B cell (primary cell): ENCODE measurements at regions not wholly inside any gene's neighbourhood (a gene's known extent, or its start where the extent isn't known, plus 50 kb on each side); places are given as distances from the start of the nearest gene placed in this dataset.

Experiments used
- ATAC-seq: fragments of 200-7000 bp; cut with Tn5 transposase; one replicate; pipeline ENCODE4 v1.10.0; 2021; ENCODE audit warnings: low read depth, mild to moderate bottlenecking, moderate number of reproducible peaks, moderate library complexity
- CTCF ChIA-PET: fragments of 350-600 bp; sonication (Branson Sonifier 250); formaldehyde crosslinking; loops from one replicate; lab custom pipeline; 2021; ENCODE audit warnings: antibody characterized with exemption, inconsistent platforms; lab: Charles Lee
- POLR2A ChIA-PET: fragments of 350-600 bp; sonication (Branson Sonifier 250); formaldehyde crosslinking; loops from one replicate; lab custom pipeline; 2021; ENCODE audit warnings: antibody characterized with exemption; lab: Charles Lee
- DNase-seq: peaks from one replicate; pipeline ENCODE4 v3.0.0; 2013
- H2AFZ ChIP-seq: 2 replicates; pipeline ENCODE4 v1.6.1; 2012; ENCODE audit warnings: mild to moderate bottlenecking, low read depth, low read length; ENCODE audit not compliant: insufficient read depth, poor library complexity, severe bottlenecking
- H3K27ac ChIP-seq, 2 donors: 1 replicate in 1 of 2; 2 replicates in 1 of 2; pipeline ENCODE4 v1.5.1; 2012 to 2013; ENCODE audit warnings: low read length in 2 of 2, mild to moderate bottlenecking in 2 of 2, moderate library complexity in 1 of 2
- H3K27me3 ChIP-seq, 4 experiments: fragments of 200-600 bp in 1 of 4; sonication (generic) in 1 of 4; replicated peaks in 1 of 4; 1 replicate in 2 of 4; 2 replicates in 2 of 4; pipeline versions ENCODE4 v1.6.1 to v1.7.0; 2013 to 2016; ENCODE audit warnings: low read length in 3 of 4, mild to moderate bottlenecking in 2 of 4, mixed read lengths in 1 of 4, moderate library complexity in 1 of 4; ENCODE audit not compliant: insufficient read depth in 4 of 4, control insufficient read depth in 3 of 4; ENCODE audit errors: control extremely low read depth in 1 of 4
- H3K36me3 ChIP-seq, 2 experiments: replicated peaks in 1 of 2; 1 replicate in 1 of 2; 2 replicates in 1 of 2; pipeline versions ENCODE4 v1.6.1 to v1.7.1; 2013; ENCODE audit warnings: low read length in 1 of 2; ENCODE audit not compliant: insufficient read depth in 2 of 2, control insufficient read depth in 1 of 2; ENCODE audit errors: control extremely low read depth in 1 of 2, extremely low read depth in 1 of 2
- H3K4me1 ChIP-seq, 2 donors: fragments of 200-600 bp in 1 of 2; sonication (generic) in 1 of 2; 1 replicate in 1 of 2; 2 replicates in 1 of 2; pipeline versions ENCODE4 v1.5.1 to v1.6.1; 2013 to 2017; ENCODE audit warnings: low read length in 2 of 2; ENCODE audit not compliant: control insufficient read depth in 2 of 2, insufficient read depth in 2 of 2
- H3K4me2 ChIP-seq: replicated peaks from 2 replicates; pipeline ENCODE3; 2012; ENCODE audit warnings: mild to moderate bottlenecking, low read depth, low read length; ENCODE audit not compliant: poor library complexity, severe bottlenecking
- H3K4me3 ChIP-seq, 5 experiments: fragments of 200-600 bp in 1 of 5; sonication (generic) in 1 of 5; 1 replicate in 3 of 5; 2 replicates in 2 of 5; pipeline versions ENCODE4 v1.5.1 to v1.7.0; 2011 to 2016; ENCODE audit warnings: low read length in 4 of 5, mild to moderate bottlenecking in 4 of 5, low read depth in 2 of 5, control low read depth in 1 of 5, moderate library complexity in 1 of 5; ENCODE audit not compliant: insufficient read depth in 1 of 5; ENCODE audit errors: control extremely low read depth in 1 of 5, extremely low read depth in 1 of 5
- H3K79me2 ChIP-seq: fragments of 200-600 bp; sonication (generic); one replicate; pipeline ENCODE4 v1.6.0; 2016; ENCODE audit warnings: low read length; ENCODE audit not compliant: control insufficient read depth, insufficient read depth
- H3K9ac ChIP-seq: fragments of 200-600 bp; sonication (generic); 2 replicates; pipeline ENCODE4 v1.6.1; 2017; ENCODE audit warnings: mild to moderate bottlenecking, low read length, moderate library complexity
- H3K9me3 ChIP-seq, 3 donors: one replicate each; pipeline versions ENCODE4 v1.6.1 to v1.7.1; 2013; ENCODE audit warnings: low read length in 2 of 3; ENCODE audit not compliant: control insufficient read depth in 2 of 3, insufficient read depth in 1 of 3; ENCODE audit errors: control extremely low read depth in 1 of 3
- H4K20me1 ChIP-seq: 2 replicates; pipeline ENCODE4 v1.6.0; 2012; ENCODE audit warnings: mild to moderate bottlenecking, low read length; ENCODE audit not compliant: insufficient read depth, control insufficient read depth, poor library complexity, severe bottlenecking
- H3K27ac Mint-ChIP-seq: one replicate; pipeline ENCODE4 v1.8.0; 2021; ENCODE audit warnings: mixed read lengths
- H3K27me3 Mint-ChIP-seq: one replicate; pipeline ENCODE4 v1.8.0; 2021; ENCODE audit warnings: mixed read lengths
- H3K4me1 Mint-ChIP-seq: one replicate; pipeline ENCODE4 v1.8.0; 2021; ENCODE audit warnings: mixed read lengths
- H3K4me3 Mint-ChIP-seq: one replicate; pipeline ENCODE4 v1.8.0; 2021; ENCODE audit warnings: mixed read lengths
- H3K9me3 Mint-ChIP-seq: one replicate; pipeline ENCODE4 v1.8.0; 2022; ENCODE audit warnings: mixed read lengths; ENCODE audit not compliant: insufficient read depth
- EZH2 ChIP-seq: IDR thresholded peaks from 2 replicates; pipeline ENCODE4 v1.6.1; 2012; ENCODE audit warnings: borderline replicate concordance, low read depth, mild to moderate bottlenecking, moderate library complexity, low read length; ENCODE audit not compliant: insufficient read depth, poor library complexity, severe bottlenecking
- WGBS: methylation state at CpG from one replicate; pipeline ENCODE4 v1.1.5; 2013; ENCODE audit warnings: missing lambda C conversion rate; ENCODE audit not compliant: insufficient coverage; 5-methylcytosine and 5-hydroxymethylcytosine counted together
- intact Hi-C: fragments of 100-400 bp; cut with micrococcal nuclease; formaldehyde crosslinking; loops from one replicate; pipeline ENCODE4 v1.10.0; 2022
- TF ChIP-seq, protein P1 (sequence below): fragments of 200-600 bp; IDR thresholded peaks from one replicate; pipeline ENCODE4 v1.8.0; 2022; ENCODE audit warnings: antibody characterized with exemption, mild to moderate bottlenecking

DNA sequence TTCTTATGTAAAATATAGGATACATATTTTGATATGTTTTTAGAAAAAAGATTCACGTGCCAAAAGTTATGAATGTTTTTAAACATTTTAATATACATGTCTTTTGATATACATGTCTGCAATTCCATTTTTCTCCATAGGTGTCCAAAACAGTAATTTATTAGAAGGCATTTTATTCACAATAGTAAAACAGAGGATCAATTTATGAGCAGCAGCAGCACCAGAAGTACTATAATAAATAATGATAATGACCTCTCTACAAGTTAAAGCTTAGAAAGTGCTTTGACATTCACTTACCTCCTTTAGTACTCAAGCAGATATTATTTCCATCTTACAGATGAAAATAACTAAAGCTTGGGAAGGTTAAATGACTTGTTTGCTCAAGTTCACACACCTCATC is 96.7 kb upstream of the DBX1 start:
- Histone ChIP-seq H3K9ac (no peak overlapping the region), H3K79me2 (no peaks in the 10 kb centered on the region), H3K4me2 (no peak overlapping the region), H3K27me3 (peaks cover 0 to 6% (median 4%) of the 10 kb centered on the region in 4 experiments), H3K4me3 (no peak overlapping the region), H4K20me1 (no peaks in the 10 kb centered on the region), H3K36me3 (no peaks in the 10 kb centered on the region), H3K27ac (no peak overlapping the region), H3K4me1 (no peaks in the 10 kb centered on the region), H3K9me3 (no peaks in the 10 kb centered on the region), H2AFZ (no peak overlapping the region)
- H3K4me1 Mint-ChIP-seq, result no peaks in the 10 kb centered on the region
- no CpG with 5 or more reads among the region's 1 CpG for WGBS
- H3K9me3 Mint-ChIP-seq, result no peaks in the 10 kb centered on the region
- ATAC-seq (no peak), DNase-seq (no peak)
- H3K27me3 Mint-ChIP-seq, result peaks cover 20% of the 10 kb centered on the region
- TF ChIP-seq, protein P1, sequence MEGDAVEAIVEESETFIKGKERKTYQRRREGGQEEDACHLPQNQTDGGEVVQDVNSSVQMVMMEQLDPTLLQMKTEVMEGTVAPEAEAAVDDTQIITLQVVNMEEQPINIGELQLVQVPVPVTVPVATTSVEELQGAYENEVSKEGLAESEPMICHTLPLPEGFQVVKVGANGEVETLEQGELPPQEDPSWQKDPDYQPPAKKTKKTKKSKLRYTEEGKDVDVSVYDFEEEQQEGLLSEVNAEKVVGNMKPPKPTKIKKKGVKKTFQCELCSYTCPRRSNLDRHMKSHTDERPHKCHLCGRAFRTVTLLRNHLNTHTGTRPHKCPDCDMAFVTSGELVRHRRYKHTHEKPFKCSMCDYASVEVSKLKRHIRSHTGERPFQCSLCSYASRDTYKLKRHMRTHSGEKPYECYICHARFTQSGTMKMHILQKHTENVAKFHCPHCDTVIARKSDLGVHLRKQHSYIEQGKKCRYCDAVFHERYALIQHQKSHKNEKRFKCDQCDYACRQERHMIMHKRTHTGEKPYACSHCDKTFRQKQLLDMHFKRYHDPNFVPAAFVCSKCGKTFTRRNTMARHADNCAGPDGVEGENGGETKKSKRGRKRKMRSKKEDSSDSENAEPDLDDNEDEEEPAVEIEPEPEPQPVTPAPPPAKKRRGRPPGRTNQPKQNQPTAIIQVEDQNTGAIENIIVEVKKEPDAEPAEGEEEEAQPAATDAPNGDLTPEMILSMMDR, result no peak
- TF ChIP-seq EZH2, result no peak
- H3K27ac Mint-ChIP-seq, result no peak overlapping the region
- intact Hi-C loops, result no loop called here
- no peak overlapping the region for H3K4me3 Mint-ChIP-seq
- ChIA-PET POLR2A (no interaction called here), CTCF (no interaction called here)

GRCh38 chr11:20253796-20254195 is 93.5 kb upstream of the DBX1 start:
- no peak overlapping the region for H3K27ac Mint-ChIP-seq
- ChIA-PET CTCF (no interaction called here), POLR2A (no interaction called here)
- ATAC-seq (no peak), DNase-seq (no peak)
- Histone ChIP-seq H3K36me3 (no peaks in the 10 kb centered on the region), H2AFZ (no peak overlapping the region), H3K27ac (no peak overlapping the region), H4K20me1 (no peaks in the 10 kb centered on the region), H3K27me3 (no peaks in the 10 kb centered on the region), H3K4me2 (no peak overlapping the region), H3K9ac (no peak overlapping the region), H3K9me3 (no peaks in the 10 kb centered on the region), H3K4me1 (no peaks in the 10 kb centered on the region), H3K79me2 (no peaks in the 10 kb centered on the region), H3K4me3 (no peak overlapping the region)
- no peak overlapping the region for H3K4me3 Mint-ChIP-seq
- no peaks in the 10 kb centered on the region for H3K4me1 Mint-ChIP-seq
- TF ChIP-seq, protein P1, result no peak
- no peak for TF ChIP-seq EZH2
- peaks cover 11% of the 10 kb centered on the region for H3K27me3 Mint-ChIP-seq
- intact Hi-C loops, result no loop called here
- H3K9me3 Mint-ChIP-seq, result no peaks in the 10 kb centered on the region
- 59% methylated on average over 4 of the region's 5 CpGs for WGBS
